ENCODE measurements at regions not wholly inside any gene's neighbourhood (a gene's known extent, or its start where the extent isn't known, plus 50 kb on each side); places are given as distances from the start of the nearest gene placed in this dataset.

DNA sequence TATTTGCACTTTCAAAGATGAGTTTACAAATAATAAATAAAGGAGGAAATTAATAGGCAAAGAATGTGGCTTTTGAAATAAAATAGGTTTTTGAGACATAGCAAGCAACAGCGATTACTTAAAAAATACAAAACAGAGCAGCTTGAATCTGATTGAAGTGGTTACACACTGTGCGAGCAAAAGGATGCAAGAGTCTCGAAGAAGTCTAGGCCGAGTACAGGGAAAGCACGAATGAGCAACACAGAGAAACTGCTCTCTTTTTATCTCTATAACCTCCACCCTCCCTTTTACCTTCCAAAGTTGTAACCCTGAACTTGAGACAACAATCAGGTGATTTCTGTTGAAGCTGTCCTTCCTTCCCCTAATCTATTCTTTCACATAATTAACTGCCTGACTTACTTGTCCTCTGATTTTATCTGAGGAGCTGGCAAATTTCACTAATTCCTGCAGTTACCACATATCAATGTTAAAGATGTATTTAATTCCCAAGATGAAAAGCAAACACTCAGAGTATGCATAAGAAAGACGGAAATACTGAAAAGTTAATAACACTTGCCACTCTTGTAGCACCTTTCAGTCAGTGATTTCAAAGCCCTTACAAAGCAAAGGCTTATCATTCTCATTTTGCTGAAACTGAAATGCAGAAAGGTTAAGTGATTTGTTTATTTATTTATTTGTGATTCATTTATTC lies 1030.1 kb downstream of the ADGRL2 start:
- TF ChIP-seq, protein P1, sequence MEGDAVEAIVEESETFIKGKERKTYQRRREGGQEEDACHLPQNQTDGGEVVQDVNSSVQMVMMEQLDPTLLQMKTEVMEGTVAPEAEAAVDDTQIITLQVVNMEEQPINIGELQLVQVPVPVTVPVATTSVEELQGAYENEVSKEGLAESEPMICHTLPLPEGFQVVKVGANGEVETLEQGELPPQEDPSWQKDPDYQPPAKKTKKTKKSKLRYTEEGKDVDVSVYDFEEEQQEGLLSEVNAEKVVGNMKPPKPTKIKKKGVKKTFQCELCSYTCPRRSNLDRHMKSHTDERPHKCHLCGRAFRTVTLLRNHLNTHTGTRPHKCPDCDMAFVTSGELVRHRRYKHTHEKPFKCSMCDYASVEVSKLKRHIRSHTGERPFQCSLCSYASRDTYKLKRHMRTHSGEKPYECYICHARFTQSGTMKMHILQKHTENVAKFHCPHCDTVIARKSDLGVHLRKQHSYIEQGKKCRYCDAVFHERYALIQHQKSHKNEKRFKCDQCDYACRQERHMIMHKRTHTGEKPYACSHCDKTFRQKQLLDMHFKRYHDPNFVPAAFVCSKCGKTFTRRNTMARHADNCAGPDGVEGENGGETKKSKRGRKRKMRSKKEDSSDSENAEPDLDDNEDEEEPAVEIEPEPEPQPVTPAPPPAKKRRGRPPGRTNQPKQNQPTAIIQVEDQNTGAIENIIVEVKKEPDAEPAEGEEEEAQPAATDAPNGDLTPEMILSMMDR (IDR thresholded peaks at IDR 0.05), result no peak
- TF ChIP-seq POLR2A (IDR thresholded peaks at IDR 0.05) (no peak), POLR2AphosphoS5 (IDR thresholded peaks at IDR 0.05) (no peak)
